Uterus (tissue), 2 donors: ENCODE measurements at regions not wholly inside any gene's neighbourhood (a gene's known extent, or its start where the extent isn't known, plus 50 kb on each side); places are given as distances from the start of the nearest gene placed in this dataset.

Experiments
- CTCF ChIP-seq, 4 experiments: fragments of 200-600 bp in 2 of 4; fragments of 450-650 bp in 2 of 4; sonication (generic) in 2 of 4; IDR thresholded peaks; one replicate each; pipeline ENCODE4 v1.5.1; 2016 to 2019; ENCODE audit warnings: antibody characterized with exemption in 4 of 4, mild to moderate bottlenecking in 2 of 4, moderate library complexity in 1 of 4
- POLR2A ChIP-seq, 2 donors: fragments of 450-650 bp; IDR thresholded peaks; one replicate each; pipeline ENCODE4 v1.6.1; 2016; ENCODE audit warnings: antibody characterized with exemption in 2 of 2, mild to moderate bottlenecking in 1 of 2, moderate library complexity in 1 of 2

- TF ChIP-seq CTCF (IDR thresholded peaks at IDR 0.05) = no peak
- TF ChIP-seq POLR2A (IDR thresholded peaks at IDR 0.05) = no peak
Observed at GRCh38 chr4:37157476-37158167, 86.9 kb upstream of the NWD2 start.
